Activated CD4-positive, alpha-beta T cell treated with anti-CD3 and anti-CD28 coated beads, Interleukin-10, Interleukin-2, amounts not matched to agents 100 ng/mL and 50 ng/mL, durations not matched to agents 16 hours and 8 hours (primary cell): ENCODE measurements at regions not wholly inside any gene's neighbourhood (a gene's known extent, or its start where the extent isn't known, plus 50 kb on each side); places are given as distances from the start of the nearest gene placed in this dataset.
"Not testable (repeated sequence)": the region's sequence is repeated elsewhere in the genome, so short reads cannot be mapped to it uniquely, and the experiment has no call there.

Experiments
- DNase-seq: peaks from one replicate; pipeline ENCODE4 v3.0.0-alpha.2; 2020

DNA sequence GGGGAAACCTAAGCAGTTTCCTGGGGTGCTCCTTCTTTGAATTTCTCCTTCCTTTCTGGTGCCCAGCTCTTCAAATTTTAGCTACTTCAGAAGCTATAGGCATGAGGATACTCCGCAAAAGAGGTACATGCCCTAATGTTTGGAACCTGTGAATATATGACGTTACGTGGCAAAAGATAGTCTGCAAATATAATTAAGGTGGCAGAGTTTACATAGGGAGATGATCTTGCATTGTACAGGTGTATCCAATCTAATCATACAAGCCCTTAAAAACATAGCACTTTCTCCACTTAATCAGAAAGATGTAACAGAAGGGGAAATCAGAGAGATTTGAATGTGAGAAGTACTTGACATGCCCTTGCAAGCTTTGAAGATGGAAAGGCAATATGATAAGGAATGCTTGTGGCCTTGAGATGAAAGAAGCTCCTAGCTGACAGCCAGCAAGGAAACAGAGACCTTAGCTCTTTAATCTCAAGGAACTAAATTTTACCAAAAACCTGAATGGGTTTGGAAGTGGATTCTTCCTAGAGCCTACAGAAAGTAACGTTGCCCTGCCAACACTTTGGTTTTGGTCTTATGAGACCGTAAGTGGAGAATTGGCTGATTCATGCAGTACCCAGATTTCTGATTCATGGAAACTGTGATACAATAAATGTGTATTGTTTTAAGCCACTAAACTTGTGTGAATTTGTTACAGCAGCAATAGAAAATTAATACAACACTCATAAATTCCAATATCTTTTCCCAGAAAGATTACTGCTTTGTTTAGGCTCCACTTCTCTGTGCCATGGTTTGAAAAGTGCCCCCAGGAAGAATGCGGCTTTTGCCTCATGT lies 268.4 kb downstream of the FAM170A start:
- no peak for DNase-seq

DNA sequence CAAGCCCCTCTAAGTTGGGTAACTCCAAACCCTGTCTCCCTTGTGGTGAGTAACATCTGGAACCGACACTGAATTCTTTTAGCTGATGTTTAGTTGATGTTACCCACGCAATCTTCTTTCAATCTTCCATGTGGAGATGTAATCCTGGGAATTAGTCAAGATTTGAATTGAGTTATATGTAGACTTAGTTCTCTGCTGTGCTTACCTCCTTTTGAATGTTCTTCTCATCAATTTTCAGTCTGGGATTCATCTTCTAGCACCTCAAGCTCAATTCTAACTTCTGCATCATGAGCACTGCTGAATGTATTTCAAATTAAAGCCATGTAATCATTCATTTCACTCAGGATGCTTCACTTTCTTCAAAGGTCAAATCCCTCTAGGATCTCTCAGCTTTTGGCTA lies 270.6 kb downstream of the FAM170A start:
- DNase-seq, result no peak

DNA sequence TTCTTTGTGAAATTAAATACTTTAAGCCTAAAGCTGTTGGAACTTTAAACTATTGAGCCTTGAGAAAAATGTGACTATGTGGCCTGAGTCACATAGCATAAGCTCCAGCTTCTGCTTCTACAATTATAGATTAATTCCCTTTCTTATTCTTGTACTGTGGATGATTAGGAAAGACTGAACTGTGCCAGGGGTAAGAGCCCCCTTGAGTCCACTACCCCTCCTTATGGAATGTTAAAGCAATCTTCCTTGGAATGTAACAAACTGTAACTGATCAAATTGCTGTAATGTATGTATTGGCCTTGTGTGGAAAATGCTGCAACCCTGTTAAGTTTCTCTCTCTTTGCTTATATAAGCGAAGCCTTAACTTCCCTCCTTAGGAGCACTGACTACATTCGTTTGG lies 273.2 kb downstream of the FAM170A start:
- no peak for DNase-seq

DNA sequence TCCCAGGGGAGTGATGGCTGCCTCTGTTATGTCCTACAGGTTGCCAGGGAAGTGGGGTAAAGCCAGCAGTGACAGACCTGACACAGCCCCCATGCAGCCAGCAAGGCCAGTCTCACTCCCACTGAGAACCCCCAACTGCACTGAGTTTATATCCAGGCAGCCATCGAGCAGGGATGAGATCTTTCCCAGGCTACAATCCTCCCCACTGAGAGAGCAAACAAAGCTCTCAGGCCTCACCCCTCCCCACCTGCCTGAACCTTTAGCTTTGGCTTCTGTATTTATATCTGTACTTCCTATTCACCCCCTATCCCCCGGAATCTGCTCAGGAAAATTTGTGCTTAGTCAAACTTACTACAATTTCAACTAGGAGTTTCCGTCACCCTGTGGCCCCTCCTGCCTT lies 284.1 kb downstream of the FAM170A start:
- DNase-seq, result no peak

DNA sequence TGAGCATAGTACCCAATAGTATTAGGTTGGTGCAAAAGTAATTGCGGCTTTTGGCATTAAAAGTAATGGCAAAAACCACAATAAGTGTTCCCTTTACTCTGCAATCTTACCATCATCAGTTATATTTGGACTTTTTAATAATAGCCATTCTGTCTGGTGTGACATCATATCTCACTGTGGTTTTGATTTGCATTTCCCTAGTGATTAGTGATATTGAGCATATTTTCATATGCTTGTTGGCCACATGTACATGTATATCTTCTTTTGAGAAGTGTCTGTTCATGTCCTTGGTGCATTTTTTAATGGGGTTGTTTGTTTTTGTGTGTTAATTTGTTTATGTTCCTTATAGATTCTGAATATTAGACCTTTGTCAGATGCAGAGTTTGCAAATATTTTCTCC lies 289.9 kb downstream of the FAM170A start:
- DNase-seq, result no peak

DNA sequence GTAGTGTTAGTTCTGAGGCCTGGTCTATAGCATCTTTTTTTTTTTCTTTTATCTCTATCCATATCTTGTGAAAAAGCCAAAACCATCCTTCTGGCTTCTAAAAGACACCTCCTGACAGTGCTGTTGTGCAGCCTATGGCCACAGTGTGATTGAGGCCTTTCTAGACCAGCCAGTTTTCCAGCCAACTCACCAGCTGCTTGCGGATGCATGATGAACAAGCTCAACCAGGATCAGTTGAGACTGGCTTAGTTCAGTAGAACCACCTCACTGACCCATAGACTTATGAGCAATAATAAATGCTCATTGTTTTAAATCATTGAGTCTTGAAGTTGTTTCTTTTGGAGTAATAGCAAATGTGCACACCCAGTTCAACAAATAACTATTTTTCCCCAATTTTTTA lies 296.9 kb downstream of the FAM170A start:
- DNase-seq, result no peak

GRCh38 chr5:119928974-119929373 lies 299.6 kb downstream of the FAM170A start:
- DNase-seq, result no peak

GRCh38 chr5:119930490-119930889 lies 301.1 kb downstream of the FAM170A start:
- no peak for DNase-seq

DNA sequence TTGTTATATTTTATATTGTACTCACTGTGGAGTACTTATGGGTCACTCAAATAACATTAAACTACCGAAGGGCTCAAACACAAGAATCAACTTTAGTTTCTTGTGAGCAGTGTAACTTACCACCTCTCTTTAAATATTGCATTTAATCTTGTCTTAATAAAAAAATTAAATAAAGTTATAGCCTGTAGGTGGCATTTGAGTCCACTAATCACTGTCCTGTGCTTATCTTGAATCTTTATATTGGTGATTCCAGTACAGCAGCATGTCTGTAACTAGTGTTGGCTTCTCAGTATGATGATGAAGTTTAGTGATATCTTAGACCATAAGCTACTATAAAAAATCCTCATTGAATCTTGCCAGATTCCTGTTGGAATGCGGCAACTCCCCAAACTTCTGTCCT lies 313.8 kb downstream of the FAM170A start:
- no peak for DNase-seq

DNA sequence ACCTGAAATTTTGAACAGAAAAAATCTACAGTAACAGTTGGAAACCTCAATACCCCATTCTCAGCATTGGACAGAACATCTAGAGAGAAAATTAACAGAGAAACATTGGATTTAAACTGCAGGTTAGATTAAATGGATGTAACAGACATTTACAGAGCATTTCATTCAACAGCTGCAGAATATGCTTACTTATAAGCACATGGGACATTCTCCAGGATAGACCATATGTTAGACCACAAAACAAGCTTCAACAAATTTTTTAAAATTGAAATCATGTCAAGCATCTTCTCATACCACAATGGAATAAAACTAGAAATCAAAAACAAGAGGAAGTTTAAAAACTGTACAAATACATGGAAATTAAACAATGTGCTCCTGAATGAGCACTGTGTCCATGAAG lies 316.3 kb downstream of the FAM170A start:
- no peak for DNase-seq

DNA sequence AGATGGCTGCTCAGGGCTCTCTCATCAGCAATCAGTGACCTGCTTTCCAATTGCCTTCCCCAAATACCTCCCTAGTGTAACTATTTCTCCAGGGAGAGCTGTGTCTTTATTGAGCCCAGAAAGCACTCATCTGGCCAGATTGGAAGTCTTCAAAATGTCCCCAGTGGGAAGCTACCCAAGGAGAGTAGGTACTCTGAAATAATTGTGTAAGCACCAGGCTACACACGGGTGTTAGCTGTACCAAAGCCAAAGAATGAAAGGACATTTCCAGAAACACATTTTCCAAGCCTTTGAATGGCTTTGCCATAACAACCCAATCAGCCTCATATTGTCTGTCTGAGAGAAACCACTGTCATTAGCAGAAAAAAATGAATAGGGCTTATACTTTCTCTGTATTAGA lies 318.8 kb downstream of the FAM170A start:
- DNase-seq, result no peak

DNA sequence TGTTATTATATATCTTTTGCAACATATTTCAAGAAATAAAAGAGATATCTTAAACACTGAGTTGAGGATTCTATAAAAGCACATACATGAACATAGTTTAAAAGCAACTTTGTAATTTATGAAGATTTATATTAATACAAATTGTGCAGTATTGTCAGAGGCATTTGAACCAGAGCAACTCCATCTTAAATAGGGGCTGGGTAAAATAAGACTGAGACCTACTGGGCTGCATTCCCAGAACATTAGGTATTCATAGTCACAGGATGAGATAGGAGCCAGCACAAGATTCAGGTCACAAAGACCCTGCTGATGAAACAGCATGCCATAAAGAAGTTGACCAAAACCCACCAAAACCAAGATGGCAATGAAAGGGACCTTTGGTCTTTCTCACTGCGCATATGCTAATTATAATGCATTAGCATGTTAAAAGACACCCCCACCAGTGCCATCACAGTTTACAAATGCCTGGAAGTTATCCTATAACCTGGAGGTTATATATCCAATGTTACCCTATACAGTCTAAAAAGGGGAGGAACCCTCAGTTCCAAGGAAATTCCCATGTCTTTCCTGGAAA lies 320.2 kb downstream of the FAM170A start:
- DNase-seq, result no peak

GRCh38 chr5:119951330-119951934 lies 322.1 kb downstream of the FAM170A start:
- no peak for DNase-seq

DNA sequence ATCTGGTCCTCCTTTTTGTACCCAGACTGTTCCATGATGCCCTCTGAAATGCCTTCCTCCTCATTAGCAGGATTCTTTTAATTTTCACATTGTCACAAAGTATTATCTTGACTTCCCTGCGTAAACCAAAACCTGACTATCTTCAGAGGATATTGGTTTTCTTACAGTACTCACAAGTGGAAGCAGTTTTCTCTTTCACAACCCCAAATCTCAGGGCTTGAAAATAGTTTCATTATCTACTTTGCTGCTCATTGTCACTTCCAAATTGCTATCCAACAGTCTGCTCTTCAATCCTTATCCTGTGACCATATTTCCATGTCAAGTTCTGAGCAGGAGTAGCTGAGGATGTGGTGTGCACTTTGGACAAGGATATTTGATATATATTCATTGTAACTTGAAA lies 324.1 kb downstream of the FAM170A start:
- DNase-seq, result no peak

DNA sequence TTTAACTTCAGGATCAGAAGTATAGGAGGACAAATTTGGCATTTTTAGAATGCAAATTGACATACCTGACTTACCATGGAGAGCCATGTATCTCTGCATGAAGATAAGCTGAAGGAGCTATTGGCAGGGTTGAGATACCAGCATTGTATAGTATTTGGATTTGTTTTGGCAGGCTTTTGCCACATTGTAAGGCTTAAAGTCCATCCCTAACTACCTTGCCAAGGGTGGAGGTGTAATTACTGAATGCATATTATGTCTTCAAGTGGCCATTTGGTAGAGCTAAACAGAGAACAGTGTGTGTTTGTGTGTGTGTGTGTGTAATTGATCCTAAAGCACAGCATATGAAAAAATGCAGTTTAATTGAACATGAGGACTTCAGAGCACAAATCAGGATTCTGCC lies 324.7 kb downstream of the FAM170A start:
- no peak for DNase-seq

GRCh38 chr5:119961993-119962392 lies 332.6 kb downstream of the FAM170A start:
- DNase-seq, result no peak

GRCh38 chr5:119966028-119966427 lies 336.7 kb downstream of the FAM170A start:
- DNase-seq, result no peak

GRCh38 chr5:119968690-119969089 lies 339.3 kb downstream of the FAM170A start:
- DNase-seq, result no peak

DNA sequence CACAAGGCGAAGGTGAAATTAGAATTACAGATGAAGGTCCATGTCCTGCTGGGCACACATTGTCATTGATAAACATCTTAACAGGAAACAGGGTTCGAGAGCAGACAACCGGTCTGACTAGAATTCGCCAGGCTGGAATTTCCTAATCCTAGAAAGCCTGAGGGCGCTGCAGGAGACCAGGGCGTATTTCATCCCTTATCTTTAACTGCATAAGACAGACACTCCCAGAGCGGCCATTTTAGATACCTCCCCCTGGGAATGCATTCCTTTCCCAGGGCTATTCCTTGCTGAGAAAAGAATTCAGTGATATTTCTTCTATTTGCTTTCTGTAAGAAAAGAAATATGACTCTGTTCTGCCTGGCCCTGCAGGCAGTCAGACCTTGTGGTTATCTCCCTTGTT lies 357.7 kb downstream of the FAM170A start:
- not testable (repeated sequence) for DNase-seq

DNA sequence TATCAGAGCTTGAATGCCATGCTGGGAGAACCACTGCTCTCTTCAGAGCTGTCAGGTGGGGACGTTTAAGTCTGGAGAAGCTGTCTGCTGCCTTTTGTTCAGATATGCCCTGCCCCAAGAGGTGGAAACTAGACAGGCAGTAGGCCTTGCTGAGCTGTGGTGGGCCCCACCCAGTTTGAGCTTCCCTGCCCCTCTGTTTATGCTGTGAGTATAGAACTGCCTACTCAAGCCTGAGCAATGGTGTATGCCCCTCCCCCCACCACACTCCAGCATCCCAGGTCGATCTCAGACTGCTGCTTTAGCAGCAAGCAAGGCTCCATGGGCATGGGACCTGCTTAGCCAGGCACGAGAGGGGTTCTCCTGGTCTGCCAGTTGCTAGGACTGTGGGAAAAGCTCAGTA lies 362.3 kb downstream of the FAM170A start:
- DNase-seq, result no peak

DNA sequence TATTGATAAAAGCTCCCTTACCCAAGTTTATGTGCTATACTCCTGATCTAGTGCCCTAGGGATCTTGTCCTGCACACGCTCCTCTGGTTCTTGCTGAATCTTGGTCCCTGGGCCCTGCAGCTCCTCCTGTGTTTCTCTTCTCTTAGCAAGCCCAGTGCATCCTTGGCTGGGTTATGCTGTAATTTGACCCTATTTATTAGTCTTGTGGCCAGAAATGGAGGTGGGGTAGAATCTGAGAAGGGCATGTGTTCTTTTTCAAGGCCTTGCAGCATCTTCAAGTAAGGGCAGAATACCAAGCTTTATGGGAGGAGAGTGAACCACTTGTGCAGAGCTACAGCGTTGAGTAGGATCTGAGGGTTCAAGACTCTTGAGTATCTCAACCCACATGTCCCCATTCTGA lies 366.8 kb downstream of the FAM170A start:
- DNase-seq, result no peak

- DNase-seq, result no peak
These were observed 378.2 kb downstream of the FAM170A start for GRCh38 chr5:120007598-120007997.

- DNase-seq, result no peak
These were observed 383.1 kb downstream of the FAM170A start for GRCh38 chr5:120012431-120012830.

GRCh38 chr5:120014535-120014934 lies 385.2 kb downstream of the FAM170A start:
- no peak for DNase-seq
